Stimulated activated CD8-positive, alpha-beta memory T cell treated with anti-CD3 and anti-CD28 coated beads, Interleukin-7, amount 100 ng/mL, for 48 hours (primary cell): ENCODE measurements at regions not wholly inside any gene's neighbourhood (a gene's known extent, or its start where the extent isn't known, plus 50 kb on each side); places are given as distances from the start of the nearest gene placed in this dataset.
"Not testable (repeated sequence)": the region's sequence is repeated elsewhere in the genome, so short reads cannot be mapped to it uniquely, and the experiment has no call there.

Source experiments
- DNase-seq, 2 donors: peaks; one replicate each; pipeline ENCODE4 v3.0.0-alpha.2; 2020; ENCODE audit warnings: low read depth in 1 of 2; ENCODE audit errors: extremely low read depth in 1 of 2

GRCh38 chr2:39570614-39571013, 95.1 kb upstream of the TMEM178A start:
- DNase-seq, result no peak

DNA sequence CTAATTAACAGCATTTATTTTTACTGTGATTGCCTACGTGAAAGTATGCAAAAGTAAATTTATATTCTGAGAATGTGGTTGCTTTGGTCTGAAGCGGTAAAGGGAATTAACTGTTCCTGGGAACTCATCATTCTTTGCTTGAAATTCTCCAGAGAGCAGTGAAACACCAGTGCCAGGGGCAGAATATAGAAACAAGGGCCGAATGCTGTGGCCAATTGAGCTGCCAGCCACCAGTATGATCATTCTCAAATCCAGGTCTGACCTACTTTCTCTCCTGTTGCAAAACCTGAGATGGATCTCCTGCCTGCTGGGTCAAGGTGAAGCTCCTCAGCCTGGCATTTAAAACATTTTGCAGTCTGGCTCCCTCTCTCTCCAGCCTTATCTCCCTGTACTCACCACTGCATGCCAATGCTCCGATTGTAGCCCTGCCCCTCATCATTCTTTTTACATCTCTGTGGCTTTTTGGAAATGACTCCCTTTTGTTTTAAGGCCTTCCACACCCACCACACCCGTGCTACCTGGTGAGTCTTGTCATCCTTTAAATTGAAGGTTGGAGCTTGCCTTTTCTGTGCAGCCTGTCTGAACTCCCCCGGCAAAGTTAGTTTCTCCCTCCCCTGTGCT, 94.5 kb upstream of the TMEM178A start:
- DNase-seq, result no peak

DNA sequence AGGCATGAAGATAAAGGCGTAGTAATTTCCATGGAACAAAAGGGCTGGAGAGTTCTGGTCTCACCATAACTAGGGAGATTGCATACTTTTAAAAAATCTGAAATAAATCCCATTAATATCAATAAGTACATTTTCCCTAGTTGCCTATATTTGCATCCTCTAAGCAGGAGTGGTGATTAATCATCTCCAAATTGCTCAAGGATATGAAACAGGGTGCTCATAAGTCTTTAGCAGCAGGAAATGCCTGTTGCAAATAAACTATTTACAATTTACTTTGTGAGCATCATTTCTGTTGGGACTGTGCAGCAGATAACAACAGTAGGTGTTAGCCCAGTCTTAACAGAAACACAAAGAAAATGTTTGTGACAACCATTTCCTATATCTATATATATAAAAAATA, 92.4 kb upstream of the TMEM178A start:
- no peak for DNase-seq

DNA sequence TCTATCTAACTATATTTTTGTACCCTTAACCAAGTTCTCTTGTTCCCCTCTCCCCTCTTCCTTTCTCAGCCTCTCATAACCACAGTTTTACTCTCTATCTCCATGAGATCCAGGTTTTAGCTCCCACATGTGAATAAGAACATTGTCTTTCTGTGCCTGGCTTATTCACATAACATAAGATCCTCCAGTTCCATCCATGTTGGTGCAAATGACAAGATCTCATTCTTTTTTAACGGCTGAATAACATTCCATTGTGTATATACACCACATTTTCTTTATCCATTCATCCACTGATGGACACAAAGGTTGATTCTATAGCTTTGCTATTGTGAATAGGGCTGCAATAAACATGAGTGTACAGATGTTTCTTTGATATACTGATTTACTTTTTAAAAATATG, 83.9 kb upstream of the TMEM178A start:
- DNase-seq, result no peak

DNA sequence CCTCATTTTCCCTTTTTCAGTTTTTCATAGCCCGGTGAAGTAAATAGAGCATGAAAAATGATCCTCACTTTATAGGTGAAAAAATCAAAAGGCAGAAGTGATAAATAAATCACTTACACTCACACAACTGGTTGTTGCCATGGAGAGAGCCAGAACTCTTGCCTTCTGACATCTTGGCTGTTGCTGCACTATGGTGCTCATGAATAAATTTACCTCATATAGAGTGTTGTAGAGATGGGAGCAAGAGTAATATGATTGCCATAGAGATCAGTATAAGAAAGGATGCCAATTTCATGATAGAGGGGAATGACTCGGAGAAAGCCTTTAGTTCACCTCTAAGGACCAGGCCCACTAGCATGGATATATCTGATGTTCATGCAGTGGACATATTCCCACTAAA, 82.5 kb upstream of the TMEM178A start:
- DNase-seq, result no peak

DNA sequence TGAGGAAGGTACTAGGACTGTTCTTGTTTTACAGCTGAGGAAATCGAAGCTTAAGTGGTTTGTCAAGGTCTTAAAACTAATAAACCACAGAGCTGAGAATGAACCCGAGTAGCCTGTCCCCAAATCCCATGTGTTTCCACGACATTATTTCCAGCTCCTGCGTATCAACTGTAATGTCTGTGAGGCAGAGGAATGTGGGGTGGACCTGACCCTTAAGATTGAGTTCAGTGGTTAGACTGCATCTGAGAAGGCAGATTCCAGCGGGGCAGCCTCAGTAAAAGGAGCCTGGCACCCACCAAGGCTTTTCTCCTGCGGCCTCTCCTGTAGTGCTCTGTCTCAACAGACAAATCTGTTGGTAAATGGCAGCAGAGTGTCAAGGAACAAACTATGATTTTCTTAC, 81.9 kb upstream of the TMEM178A start:
- DNase-seq, result no peak

DNA sequence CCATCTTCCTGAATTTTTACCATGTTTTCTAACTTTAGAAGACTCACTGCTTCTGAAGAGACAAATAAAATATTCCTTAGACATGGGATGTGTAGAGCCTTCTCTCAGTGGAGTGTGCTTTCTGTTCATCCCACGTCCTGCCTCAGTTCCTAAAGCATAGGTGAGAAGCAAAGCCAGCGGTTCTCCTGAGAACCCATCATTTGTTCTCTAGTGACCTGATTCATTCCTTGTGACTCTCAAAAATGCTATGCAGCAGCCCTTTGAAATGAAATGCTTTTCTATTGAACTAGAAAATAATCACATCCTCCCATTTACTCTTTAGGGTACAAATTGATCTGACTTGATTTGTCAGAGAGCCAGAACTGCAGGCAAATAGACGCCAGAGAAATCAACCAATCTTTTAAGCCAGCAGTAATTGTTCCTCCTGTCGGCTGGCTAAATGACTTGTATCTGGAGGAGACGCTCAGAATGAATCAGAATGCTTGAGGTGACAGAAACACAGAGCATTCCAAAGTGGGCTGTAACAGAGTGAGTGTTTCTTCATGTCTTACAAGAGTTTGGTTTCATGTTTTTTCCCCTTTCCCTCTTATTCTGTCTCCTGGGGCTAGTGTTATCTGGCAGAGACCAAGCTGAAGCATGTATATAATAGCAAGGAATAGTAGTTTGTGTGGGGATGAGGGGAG, 81.3 kb upstream of the TMEM178A start:
- DNase-seq, result no peak

DNA sequence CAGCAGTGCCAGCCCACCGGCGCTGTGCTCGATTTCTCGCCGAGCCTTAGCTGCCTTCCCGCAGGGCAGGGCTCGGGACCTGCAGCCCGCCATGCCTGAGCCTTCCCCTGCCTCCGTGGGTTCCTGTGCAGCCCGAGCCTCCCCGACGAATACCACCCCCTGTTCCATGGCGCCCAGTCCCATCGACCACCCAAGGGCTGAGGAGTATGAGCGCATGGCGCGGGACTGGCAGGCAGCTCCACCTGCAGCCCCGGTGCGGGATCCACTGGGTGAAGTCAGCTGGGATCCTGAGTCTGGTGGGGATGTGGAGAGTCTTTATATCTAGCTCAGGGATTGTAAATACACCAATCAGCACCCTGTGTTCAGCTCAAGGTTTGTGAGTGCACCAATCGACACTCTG, 80.2 kb upstream of the TMEM178A start:
- not testable (repeated sequence) for DNase-seq

DNA sequence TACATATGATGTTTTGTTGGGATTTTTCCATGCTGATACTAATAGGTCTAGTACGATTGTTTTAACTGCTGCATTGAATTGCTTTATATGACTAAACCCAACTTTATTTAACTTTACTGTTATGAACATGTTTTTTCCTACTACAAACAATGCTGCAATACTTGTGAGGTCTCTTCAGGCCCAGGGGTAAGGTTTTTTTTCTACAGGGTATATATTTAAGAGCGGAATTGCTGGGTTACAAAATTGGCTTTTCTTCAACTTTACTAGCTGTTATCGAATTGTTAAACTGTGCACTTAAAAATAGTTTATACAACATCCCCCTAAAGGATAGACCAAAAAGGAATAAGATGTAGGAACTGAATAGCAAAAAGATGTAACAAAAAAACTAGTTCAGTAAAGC, 78.5 kb upstream of the TMEM178A start:
- no peak for DNase-seq

- DNase-seq, result no peak
These were observed 78.1 kb upstream of the TMEM178A start for GRCh38 chr2:39587641-39588040.

DNA sequence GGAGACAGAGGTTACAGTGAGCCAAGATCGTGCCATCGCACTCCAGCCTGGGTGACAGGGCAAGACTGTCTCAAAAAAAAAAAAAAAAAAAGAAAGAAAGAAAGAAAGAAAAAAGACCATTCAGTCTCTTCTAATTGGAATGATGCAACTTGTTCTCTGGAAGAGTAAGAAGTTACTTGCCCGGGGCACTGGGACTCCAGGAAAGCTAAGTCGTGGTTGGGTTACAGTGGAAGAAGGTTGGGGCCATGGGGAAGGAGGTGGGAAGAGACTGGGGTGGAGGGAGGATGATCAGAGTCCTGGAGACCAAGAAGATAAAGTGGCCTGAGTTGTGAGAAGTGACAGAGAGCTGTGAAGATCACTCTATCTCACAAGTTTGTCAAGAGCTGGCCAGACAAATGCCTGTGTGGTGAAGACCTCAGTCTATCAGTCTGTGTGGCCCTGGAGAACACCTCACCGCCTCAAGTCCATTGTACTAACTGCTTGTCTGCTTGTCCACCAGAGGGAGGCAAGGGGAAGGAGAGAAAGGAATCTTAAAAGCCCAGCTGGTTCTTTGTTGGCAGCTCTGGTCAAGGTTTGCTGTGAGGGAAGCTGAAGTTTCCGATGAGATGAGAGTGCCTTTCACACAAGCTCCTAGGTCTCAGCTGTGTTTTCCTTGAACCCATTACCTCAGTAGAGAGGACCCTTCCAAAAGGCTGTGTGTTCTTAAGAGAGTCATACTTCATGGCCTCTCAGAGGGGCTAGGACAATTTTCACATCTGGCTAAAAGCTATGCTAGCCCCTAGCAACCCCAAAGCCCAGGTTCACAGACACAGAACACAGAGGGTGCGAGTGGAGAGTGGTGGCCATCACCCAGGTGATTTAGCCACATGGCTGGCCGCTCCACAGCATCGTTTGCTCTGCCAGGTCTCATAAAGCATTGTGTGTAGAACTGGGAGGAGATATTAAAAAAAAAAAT, 72.0 kb upstream of the TMEM178A start:
- DNase-seq, result no peak

GRCh38 chr2:39595116-39595515, 70.6 kb upstream of the TMEM178A start:
- no peak for DNase-seq

DNA sequence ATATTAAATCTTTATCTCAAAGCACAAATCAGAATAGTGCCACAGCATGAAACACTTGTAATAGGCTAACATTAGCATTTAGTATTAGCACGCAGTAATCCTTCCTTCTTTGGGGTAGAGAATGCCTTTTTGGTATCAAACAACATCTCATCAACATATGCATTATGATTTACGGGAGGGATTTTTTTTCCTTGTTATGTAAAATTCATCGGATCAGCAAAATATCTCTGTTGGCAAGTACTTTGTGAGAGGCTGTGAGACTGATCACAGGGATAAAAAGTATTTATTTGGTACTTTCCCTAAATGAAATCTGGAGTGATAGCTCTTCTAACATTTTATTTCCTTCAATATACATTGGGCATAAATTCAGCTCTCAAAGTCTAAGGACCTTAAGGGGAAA, 68.4 kb upstream of the TMEM178A start:
- DNase-seq, result no peak

GRCh38 chr2:39602616-39603015, 63.1 kb upstream of the TMEM178A start:
- DNase-seq, result no peak

DNA sequence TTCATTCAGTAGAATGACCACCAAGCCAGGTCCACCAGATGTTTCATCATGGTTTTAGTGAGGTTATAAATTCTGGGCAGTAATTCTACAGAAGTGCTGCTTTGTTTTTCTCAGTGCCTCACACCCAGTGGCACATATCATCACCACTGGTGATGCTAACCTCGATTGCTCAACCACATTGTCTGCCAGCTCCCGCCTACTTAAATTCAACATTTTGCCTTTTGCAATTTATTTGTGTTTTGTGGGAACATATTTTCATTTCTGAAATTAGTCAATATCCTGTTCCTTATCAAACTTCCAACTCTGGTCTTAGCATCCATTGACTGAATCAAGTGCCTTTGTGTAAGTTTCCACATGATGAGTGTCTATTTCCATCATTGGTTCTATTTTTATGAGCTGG, 62.3 kb upstream of the TMEM178A start:
- no peak for DNase-seq

- no peak for DNase-seq
These were observed 60.9 kb upstream of the TMEM178A start for GRCh38 chr2:39604866-39605265.

GRCh38 chr2:39606585-39606984, 59.1 kb upstream of the TMEM178A start:
- no peak for DNase-seq

- no peak for DNase-seq
These were observed 58.0 kb upstream of the TMEM178A start for GRCh38 chr2:39607538-39608262.

DNA sequence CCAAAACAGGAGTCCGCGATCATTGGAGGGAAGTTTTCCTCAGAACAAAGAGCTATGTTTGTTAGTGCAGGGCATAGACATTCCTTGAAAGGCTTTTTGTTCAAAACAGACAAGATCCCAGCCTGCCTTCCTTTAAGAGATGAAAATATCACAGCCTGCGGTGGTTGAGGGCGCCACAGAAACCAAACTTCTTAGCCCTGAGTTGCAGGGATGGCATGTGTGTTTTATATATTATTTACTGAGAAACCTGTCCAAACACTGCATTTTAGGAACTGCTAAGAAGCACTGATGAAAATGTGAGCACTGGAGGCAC, 57.5 kb upstream of the TMEM178A start:
- DNase-seq, result no peak

- no peak for DNase-seq
These were observed 56.9 kb upstream of the TMEM178A start for GRCh38 chr2:39608686-39609441.

DNA sequence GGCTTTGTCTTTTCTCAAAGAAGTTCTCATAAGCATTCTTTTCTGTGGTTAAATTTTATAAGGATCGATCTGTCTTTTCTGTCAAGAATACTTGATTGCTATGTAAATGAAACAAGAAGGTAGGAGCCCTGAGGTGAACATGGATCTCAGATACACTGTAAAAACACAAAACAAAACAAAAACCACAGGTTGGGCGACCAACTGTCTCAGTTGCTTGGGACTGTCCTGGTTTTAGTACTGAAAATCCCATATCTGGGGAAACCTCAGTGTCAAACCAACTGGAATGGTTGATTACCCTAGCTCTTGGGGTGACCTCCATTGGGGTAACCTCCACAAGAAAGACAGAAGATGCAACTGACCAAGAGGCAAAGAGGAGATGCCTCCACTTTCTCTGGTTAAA, 55.8 kb upstream of the TMEM178A start:
- no peak for DNase-seq
